ENCODE measurements at regions not wholly inside any gene's neighbourhood (a gene's known extent, or its start where the extent isn't known, plus 50 kb on each side); places are given as distances from the start of the nearest gene placed in this dataset.

GRCh38 chr16:49928176-49929041 is 72.5 kb upstream of the ZNF423 start:
- TF ChIP-seq EZH2 (IDR thresholded peaks at IDR 0.05; ENCODE audit: insufficient read depth, poor library complexity, severe bottlenecking): no peak
- no peak for TF ChIP-seq EZH2phosphoT487 (IDR thresholded peaks at IDR 0.05; ENCODE audit: insufficient read depth, low read depth)
